Mesothelial cell of epicardium (in vitro differentiated cells): ENCODE measurements at regions not wholly inside any gene's neighbourhood (a gene's known extent, or its start where the extent isn't known, plus 50 kb on each side); places are given as distances from the start of the nearest gene placed in this dataset.

Experiments used
- DNase-seq, 2 experiments: peaks; one replicate each; pipeline ENCODE4 v3.0.0; 2021; ENCODE audit warnings: low spot score in 2 of 2; ENCODE audit not compliant: unreplicated experiment in 2 of 2
- H3K27ac Mint-ChIP-seq: 2 replicates; pipeline ENCODE4 v1.8.0; 2021; ENCODE audit warnings: mixed read lengths
- H3K27me3 Mint-ChIP-seq: 2 replicates; pipeline ENCODE4 v1.8.0; 2021; ENCODE audit warnings: low read depth, mixed read lengths
- H3K36me3 Mint-ChIP-seq: 2 replicates; pipeline ENCODE4 v1.8.0; 2021; ENCODE audit warnings: mixed read lengths
- H3K4me1 Mint-ChIP-seq: 2 replicates; pipeline ENCODE4 v1.8.0; 2021; ENCODE audit warnings: mixed read lengths
- H3K4me3 Mint-ChIP-seq: 2 replicates; pipeline ENCODE4 v1.8.0; 2021; ENCODE audit warnings: mild to moderate bottlenecking, moderate library complexity, mixed read lengths
- H3K9me3 Mint-ChIP-seq: 2 replicates; pipeline ENCODE4 v1.8.0; 2021; ENCODE audit warnings: mixed read lengths
- TF ChIP-seq, protein P1 (sequence below): fragments of 200-600 bp; sonication (generic); IDR thresholded peaks from one replicate; pipeline ENCODE4 v1.5.0; 2021; ENCODE audit warnings: antibody characterized with exemption; ENCODE audit not compliant: unreplicated experiment

DNA sequence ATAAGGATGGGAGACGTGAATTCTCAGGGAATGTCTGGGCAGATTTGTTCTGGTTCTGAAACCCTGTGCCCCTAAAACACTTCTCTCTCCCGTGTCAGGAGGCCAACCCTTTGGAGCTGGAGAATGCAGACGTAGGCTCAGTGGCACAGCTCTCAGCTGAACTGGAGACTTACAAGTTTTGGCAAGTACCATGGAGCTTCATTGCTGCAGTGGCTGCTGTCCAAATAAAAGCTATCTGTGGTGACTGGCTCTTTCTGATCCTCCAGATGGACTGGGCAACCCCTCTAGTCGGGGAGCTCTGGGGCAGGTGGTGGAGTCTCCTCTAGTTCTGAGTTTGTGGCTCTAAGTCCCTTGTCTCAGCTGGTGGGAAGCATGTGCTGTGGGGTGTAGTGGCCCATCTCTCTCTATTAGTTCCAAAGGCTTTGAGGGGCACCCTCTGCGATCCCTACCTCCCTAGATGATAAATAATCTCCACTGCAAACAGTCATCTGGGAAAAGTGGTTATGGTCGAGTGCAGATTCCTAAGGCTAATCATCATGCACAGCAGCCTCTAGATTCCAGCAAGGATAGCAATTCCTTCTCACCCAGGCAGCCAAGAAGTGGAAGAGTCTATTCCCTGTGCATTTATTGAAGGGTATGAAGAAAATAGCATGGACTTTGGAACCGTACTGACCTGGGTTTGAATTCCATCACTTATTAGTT lies 204.2 kb upstream of the KLF4 start:
- no peak overlapping the region for H3K4me3 Mint-ChIP-seq
- peaks cover 18% of the 10 kb centered on the region for H3K27me3 Mint-ChIP-seq
- no peaks in the 10 kb centered on the region for H3K36me3 Mint-ChIP-seq
- peaks cover 4% of the 10 kb centered on the region for H3K9me3 Mint-ChIP-seq
- H3K4me1 Mint-ChIP-seq: no peaks in the 10 kb centered on the region
- no peak for DNase-seq
- TF ChIP-seq, protein P1, sequence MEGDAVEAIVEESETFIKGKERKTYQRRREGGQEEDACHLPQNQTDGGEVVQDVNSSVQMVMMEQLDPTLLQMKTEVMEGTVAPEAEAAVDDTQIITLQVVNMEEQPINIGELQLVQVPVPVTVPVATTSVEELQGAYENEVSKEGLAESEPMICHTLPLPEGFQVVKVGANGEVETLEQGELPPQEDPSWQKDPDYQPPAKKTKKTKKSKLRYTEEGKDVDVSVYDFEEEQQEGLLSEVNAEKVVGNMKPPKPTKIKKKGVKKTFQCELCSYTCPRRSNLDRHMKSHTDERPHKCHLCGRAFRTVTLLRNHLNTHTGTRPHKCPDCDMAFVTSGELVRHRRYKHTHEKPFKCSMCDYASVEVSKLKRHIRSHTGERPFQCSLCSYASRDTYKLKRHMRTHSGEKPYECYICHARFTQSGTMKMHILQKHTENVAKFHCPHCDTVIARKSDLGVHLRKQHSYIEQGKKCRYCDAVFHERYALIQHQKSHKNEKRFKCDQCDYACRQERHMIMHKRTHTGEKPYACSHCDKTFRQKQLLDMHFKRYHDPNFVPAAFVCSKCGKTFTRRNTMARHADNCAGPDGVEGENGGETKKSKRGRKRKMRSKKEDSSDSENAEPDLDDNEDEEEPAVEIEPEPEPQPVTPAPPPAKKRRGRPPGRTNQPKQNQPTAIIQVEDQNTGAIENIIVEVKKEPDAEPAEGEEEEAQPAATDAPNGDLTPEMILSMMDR: no peak
- no peak overlapping the region for H3K27ac Mint-ChIP-seq

DNA sequence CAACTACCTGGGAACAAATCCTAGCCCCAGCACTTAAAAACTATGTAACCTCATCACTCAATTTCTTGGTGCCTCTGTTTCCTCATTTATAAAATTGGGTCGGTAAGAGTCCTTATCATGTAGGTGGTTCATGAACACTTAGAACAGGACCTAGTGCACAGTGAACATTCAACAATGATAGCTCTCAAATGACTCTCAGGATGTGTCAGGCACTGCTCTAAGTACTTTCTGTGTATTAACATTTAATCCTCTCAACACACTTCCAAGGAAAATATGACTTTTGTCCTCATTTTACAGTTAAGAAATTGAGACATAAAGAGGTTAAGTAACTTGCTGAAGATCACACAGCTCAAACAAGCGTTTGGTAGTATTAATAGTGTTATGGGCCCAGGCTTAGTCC lies 202.1 kb upstream of the KLF4 start:
- Mint-ChIP-seq H3K9me3 (peaks cover 4% of the 10 kb centered on the region), H3K27ac (no peak overlapping the region), H3K4me1 (no peaks in the 10 kb centered on the region), H3K4me3 (no peak overlapping the region), H3K27me3 (peaks cover 16% of the 10 kb centered on the region), H3K36me3 (no peaks in the 10 kb centered on the region)
- DNase-seq: no peak
- TF ChIP-seq, protein P1: no peak

DNA sequence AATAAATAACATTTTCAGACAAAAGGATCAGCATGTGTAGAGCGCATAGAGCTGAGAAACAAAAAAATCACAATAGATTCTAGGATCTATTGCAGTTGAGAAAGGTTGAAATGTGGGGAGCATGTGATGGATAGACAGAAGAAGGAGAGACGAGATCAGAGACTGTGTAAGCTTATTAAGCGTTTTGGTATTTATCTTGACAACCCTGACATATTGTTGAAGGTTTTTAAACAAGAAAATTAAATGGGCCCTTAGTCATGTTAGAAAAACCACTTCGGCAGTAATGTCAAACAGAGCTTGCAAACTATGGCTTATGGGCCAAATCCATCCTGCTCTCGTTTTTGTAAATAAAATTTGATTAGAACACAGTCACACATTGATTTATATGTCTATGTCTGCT lies 200.5 kb upstream of the KLF4 start:
- no peaks in the 10 kb centered on the region for H3K36me3 Mint-ChIP-seq
- H3K4me3 Mint-ChIP-seq: no peak overlapping the region
- peaks cover 16% of the 10 kb centered on the region for H3K27me3 Mint-ChIP-seq
- peaks cover 4% of the 10 kb centered on the region for H3K9me3 Mint-ChIP-seq
- no peak overlapping the region for H3K27ac Mint-ChIP-seq
- no peaks in the 10 kb centered on the region for H3K4me1 Mint-ChIP-seq
- TF ChIP-seq, protein P1: no peak
- DNase-seq: no peak

- DNase-seq: no peak
- Mint-ChIP-seq H3K27me3 (peaks cover 14% of the 10 kb centered on the region), H3K4me3 (no peak overlapping the region), H3K9me3 (peaks cover 4% of the 10 kb centered on the region), H3K36me3 (no peaks in the 10 kb centered on the region), H3K4me1 (no peaks in the 10 kb centered on the region), H3K27ac (no peak overlapping the region)
- TF ChIP-seq, protein P1: no peak
Measured at GRCh38 chr9:107688728-107689127, 199.2 kb upstream of the KLF4 start.

DNA sequence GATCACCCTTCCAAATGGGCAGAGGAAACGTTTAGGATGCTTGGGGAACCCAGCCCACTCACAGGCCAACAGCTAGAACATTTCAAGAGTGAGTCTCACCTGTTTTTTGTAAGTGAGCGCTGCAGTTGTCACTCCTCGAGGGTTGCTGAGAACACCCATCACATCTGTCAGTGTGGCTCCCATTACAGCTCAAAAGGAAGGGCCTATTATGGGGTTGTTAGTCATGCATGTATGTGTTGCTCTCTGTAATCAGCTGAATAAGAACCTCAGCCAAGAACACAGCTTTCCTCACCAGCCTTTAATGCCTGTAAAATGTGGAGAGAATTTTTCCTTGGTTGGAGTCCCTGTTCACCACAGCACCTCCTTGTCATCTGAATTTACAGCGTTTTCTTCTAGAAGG lies 196.3 kb upstream of the KLF4 start:
- Mint-ChIP-seq H3K4me1 (no peaks in the 10 kb centered on the region), H3K27me3 (peaks cover 9% of the 10 kb centered on the region), H3K27ac (no peak overlapping the region), H3K9me3 (peaks cover 4% of the 10 kb centered on the region), H3K36me3 (no peaks in the 10 kb centered on the region), H3K4me3 (no peak overlapping the region)
- no peak for DNase-seq
- TF ChIP-seq, protein P1: no peak
